ENCODE measurements at regions not wholly inside any gene's neighbourhood (a gene's known extent, or its start where the extent isn't known, plus 50 kb on each side); places are given as distances from the start of the nearest gene placed in this dataset.

DNA sequence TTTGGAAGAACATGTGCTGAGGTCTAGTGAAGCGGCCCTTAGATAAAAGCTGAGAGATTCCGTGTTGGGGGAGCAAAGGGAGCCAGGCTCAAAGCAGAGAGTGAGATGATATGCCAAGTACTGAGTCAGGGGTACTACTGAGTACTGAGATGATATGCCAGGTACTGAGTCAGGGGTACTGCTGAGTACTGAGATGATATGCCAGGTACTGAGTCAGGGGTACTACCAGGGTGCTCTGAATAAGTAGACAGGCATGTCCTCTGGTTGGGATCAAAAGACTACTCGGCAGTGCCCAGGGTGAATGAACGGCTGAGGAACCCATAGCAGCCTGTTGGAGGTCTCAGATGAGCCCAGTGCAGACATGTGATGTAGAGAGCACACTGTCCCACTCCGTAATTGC lies 239.0 kb downstream of the SOX9 start:
- in situ Hi-C loops (cut with HindIII; ENCODE audit: low sequenced_read_pairs) = no loop called here

GRCh38 chr17:72360386-72360940 lies 239.6 kb downstream of the SOX9 start:
- in situ Hi-C loops (cut with HindIII; ENCODE audit: low sequenced_read_pairs) = no loop called here

GRCh38 chr17:72361892-72362291 lies 241.1 kb downstream of the SOX9 start:
- in situ Hi-C loops (cut with HindIII; ENCODE audit: low sequenced_read_pairs) = no loop called here

- in situ Hi-C loops (cut with HindIII; ENCODE audit: low sequenced_read_pairs) = no loop called here
Measured at GRCh38 chr17:72362376-72363088, 241.7 kb downstream of the SOX9 start.

GRCh38 chr17:72363089-72363610 lies 242.3 kb downstream of the SOX9 start:
- in situ Hi-C loops (cut with HindIII; ENCODE audit: low sequenced_read_pairs) = no loop called here

DNA sequence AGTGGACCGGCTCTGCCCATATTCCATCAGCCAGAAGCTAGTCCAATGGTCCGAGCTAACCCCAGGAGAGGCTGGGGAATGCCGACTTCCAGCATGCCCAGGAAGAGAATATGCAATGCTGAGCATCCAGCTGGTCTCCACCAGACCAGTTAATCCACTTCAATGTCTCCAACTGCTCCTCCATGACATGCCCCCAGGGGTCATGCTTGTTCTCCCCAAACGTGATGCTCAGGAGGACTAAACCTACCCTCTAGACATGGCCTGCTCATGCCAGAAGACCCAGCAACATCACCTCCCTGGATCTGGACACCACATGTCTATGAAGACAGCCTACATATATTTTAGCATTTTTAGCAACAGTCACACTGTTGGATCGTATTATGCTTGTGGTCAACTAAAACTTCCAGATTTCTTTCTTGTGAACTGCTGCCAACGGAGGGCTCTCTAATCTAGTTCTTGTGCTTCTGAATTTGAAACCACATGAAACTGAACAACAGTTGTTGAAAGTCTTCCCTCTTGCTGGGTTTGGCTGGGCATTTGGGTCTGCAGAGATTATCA lies 245.1 kb downstream of the SOX9 start:
- in situ Hi-C loops (cut with HindIII; ENCODE audit: low sequenced_read_pairs) = no loop called here

- in situ Hi-C loops (cut with HindIII; ENCODE audit: low sequenced_read_pairs) = no loop called here
Measured at GRCh38 chr17:72366626-72367025, 245.8 kb downstream of the SOX9 start.

GRCh38 chr17:72368191-72368590 lies 247.4 kb downstream of the SOX9 start:
- in situ Hi-C loops (cut with HindIII; ENCODE audit: low sequenced_read_pairs) = no loop called here

DNA sequence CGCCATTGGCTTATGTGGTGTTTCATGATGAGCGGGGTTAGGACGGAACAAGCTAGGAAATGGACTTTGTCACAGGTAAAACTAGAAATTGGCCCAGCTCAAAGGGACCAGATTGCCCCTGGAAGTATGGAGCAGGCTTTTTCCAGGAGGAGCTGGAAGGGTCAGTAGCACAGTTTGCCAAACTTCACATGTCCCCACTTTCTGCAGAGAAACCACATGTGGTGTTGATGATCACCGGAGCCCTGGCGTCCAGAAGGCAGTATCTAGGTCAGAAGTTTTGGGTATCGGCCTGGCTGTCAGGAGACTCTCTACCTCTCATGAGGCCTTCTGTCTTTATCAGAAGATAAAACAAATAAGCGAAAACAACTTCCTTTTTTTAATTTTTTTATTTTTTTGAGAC lies 248.5 kb downstream of the SOX9 start:
- in situ Hi-C loops (cut with HindIII; ENCODE audit: low sequenced_read_pairs) = no loop called here

DNA sequence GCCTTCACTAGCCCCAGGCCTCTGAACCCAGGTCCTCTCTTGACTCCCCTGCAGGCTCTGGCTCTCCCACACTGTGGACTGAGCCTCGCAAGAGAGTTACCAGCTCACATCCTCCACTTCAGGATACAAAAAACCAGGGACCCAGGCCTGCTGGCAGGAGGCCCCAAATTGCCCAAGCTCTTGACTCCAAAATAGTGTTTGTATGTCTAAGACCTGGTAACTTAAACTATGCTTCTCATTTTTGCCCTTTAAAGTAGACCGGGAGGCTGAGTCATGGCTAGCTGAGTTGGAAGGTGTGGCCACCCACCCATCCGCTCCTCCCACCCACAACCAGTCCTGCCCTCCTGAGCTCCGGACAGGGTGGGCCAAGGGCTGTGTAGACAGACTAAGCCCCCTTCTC lies 250.0 kb downstream of the SOX9 start:
- in situ Hi-C loops (cut with HindIII; ENCODE audit: low sequenced_read_pairs) = no loop called here

GRCh38 chr17:72372185-72372584 lies 251.4 kb downstream of the SOX9 start:
- in situ Hi-C loops (cut with HindIII; ENCODE audit: low sequenced_read_pairs) = no loop called here

DNA sequence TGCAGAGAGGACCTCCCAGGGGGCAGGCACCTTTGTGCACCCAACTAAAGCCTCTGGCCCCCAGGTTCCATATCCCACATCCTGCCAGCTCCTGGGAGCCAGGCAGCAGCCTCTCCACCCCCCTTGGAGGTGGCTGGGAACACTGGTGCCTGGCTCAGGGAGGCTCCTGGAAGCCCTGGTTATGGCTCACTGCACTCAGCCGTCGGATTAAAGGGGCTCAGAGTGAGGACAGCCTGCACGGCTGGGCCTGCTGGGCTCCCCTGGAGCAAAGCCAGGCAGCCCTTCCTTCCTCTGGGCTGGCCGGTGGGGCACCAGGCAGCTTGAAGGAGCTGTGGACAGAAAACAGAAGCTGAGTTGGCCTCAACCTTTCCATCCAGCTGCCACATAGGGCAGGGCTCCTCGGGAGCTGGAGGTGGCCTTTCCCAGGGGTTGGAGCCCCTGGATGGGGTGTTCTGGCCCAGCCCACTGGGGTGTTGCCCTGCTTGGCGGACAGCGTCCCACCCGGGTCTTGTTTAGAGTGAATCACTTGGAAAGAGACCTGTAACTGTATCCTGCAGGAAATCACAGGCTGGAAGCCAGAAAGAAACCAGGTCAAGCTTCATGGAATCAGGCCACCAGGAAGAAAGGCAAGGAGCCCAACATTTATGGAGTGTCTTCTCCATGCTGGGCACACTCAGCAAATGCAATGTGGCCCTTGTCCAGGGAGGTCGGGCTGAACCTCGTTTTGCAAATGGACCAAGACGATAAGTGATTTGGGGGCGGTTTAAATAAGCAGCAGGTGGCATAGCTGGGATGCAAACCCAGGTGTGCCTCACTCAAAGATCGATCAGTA lies 253.3 kb downstream of the SOX9 start:
- in situ Hi-C loops (cut with HindIII; ENCODE audit: low sequenced_read_pairs) = no loop called here

DNA sequence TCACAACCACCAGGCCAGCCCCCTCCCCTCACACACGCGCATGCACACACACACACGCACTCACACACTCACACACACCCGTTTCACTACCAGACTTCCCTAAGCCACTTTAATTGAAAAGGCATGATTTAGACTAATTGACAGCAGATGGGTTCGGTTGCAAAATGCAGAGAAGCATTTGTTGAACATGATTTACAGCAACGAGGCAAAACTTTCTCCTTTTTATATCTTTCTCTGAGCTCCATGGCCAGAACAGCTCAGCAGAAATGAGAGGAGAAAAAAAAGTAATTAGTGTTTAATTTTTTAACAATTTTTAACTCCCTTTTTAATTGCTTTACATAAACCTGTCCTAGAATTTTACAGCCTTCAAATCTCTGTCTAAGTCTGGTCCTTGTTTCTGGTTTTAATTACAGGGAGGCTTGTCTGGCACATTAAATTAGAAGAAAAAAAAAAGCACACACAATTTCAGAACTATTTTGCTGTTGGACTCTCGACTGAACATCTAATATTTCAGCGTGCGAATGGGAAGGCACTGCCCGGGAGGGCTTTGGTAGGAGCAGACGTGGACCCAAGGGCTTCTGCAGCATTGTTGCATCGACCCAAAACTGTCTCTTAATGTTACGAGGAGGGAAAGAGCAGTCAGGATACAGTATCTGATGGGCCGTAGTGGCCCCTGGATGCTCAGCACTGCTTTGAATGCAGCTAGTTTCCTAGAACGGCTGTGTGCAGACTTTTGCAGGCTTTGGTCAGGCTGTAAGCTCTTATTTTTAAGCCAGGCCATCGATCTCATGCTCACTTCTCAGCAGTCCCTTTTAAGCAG lies 255.9 kb downstream of the SOX9 start:
- in situ Hi-C loops (cut with HindIII; ENCODE audit: low sequenced_read_pairs) = no loop called here

GRCh38 chr17:72378414-72379390 lies 257.9 kb downstream of the SOX9 start:
- in situ Hi-C loops (cut with HindIII; ENCODE audit: low sequenced_read_pairs) = no loop called here

- in situ Hi-C loops (cut with HindIII; ENCODE audit: low sequenced_read_pairs) = no loop called here
Measured at GRCh38 chr17:72379516-72379915, 258.7 kb downstream of the SOX9 start.

GRCh38 chr17:72380120-72380519 lies 259.3 kb downstream of the SOX9 start:
- in situ Hi-C loops (cut with HindIII; ENCODE audit: low sequenced_read_pairs) = no loop called here

DNA sequence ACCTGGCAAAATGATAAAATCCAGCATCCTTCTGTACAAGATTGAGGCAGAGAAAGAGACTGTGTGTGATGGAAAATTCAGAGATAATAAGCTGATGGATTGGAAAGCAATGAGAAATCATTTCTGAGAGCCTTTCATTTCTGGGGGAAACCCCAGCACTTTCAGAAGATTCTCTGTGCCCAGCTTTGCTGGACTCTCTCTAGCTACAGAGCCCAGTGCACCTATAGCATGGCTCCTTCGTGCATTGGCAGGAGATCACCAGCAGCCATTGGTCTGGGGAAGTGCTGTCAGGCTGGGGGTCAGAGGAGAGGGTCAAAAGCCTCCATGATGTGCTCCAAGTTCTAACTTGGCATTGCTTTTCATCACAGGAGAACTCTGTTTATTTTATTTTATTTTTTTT lies 259.9 kb downstream of the SOX9 start:
- in situ Hi-C loops (cut with HindIII; ENCODE audit: low sequenced_read_pairs) = no loop called here

- in situ Hi-C loops (cut with HindIII; ENCODE audit: low sequenced_read_pairs) = no loop called here
Measured at GRCh38 chr17:72381597-72382397, 261.0 kb downstream of the SOX9 start.

Data from DLD1 (cell line).